Endothelial cell of umbilical vein (primary cell): ENCODE measurements at regions not wholly inside any gene's neighbourhood (a gene's known extent, or its start where the extent isn't known, plus 50 kb on each side); places are given as distances from the start of the nearest gene placed in this dataset.

Source experiments
- CTCF ChIP-seq, 2 donors: IDR thresholded peaks; 1 replicate in 1 of 2; 2 replicates in 1 of 2; pipeline ENCODE4 v1.5.1; 2011; ENCODE audit warnings: low read length in 2 of 2, mild to moderate bottlenecking in 2 of 2, moderate library complexity in 2 of 2, control low read depth in 1 of 2, inconsistent platforms in 1 of 2, low read depth in 1 of 2; ENCODE audit not compliant: insufficient read depth in 1 of 2; ENCODE audit errors: extremely low read depth in 1 of 2
- EZH2 ChIP-seq: IDR thresholded peaks from 2 replicates; pipeline ENCODE4 v1.6.1; 2012; ENCODE audit warnings: borderline replicate concordance, low read depth, mild to moderate bottlenecking, moderate library complexity, low read length, inconsistent platforms; ENCODE audit not compliant: severe bottlenecking
- FOS ChIP-seq: IDR thresholded peaks from 2 replicates; pipeline ENCODE4 v1.6.1; 2011; ENCODE audit warnings: mild to moderate bottlenecking, low read length, moderate library complexity, borderline replicate concordance; ENCODE audit not compliant: insufficient read depth
- JUN ChIP-seq: IDR thresholded peaks from 2 replicates; pipeline ENCODE4 v1.6.1; 2011; ENCODE audit warnings: borderline replicate concordance, low read depth; ENCODE audit not compliant: insufficient read length, insufficient read depth
- MYC ChIP-seq: IDR thresholded peaks from one replicate; pipeline ENCODE4 v1.6.1; 2011; ENCODE audit warnings: mild to moderate bottlenecking, low read depth, low read length
- POLR2A ChIP-seq: IDR thresholded peaks from 2 replicates; pipeline ENCODE4 v1.6.1; 2012; ENCODE audit warnings: low read depth, mild to moderate bottlenecking, control low read depth, low read length
- POLR2AphosphoS5 ChIP-seq: IDR thresholded peaks from 2 replicates; pipeline ENCODE4 v1.6.1; 2012; ENCODE audit warnings: low read depth, mild to moderate bottlenecking, control low read depth, low read length, moderate library complexity; ENCODE audit not compliant: insufficient read depth
- TF ChIP-seq, protein P1 (sequence below): IDR thresholded peaks from 2 replicates; pipeline ENCODE4 v1.6.1; 2011; ENCODE audit not compliant: insufficient read depth, insufficient read length

DNA sequence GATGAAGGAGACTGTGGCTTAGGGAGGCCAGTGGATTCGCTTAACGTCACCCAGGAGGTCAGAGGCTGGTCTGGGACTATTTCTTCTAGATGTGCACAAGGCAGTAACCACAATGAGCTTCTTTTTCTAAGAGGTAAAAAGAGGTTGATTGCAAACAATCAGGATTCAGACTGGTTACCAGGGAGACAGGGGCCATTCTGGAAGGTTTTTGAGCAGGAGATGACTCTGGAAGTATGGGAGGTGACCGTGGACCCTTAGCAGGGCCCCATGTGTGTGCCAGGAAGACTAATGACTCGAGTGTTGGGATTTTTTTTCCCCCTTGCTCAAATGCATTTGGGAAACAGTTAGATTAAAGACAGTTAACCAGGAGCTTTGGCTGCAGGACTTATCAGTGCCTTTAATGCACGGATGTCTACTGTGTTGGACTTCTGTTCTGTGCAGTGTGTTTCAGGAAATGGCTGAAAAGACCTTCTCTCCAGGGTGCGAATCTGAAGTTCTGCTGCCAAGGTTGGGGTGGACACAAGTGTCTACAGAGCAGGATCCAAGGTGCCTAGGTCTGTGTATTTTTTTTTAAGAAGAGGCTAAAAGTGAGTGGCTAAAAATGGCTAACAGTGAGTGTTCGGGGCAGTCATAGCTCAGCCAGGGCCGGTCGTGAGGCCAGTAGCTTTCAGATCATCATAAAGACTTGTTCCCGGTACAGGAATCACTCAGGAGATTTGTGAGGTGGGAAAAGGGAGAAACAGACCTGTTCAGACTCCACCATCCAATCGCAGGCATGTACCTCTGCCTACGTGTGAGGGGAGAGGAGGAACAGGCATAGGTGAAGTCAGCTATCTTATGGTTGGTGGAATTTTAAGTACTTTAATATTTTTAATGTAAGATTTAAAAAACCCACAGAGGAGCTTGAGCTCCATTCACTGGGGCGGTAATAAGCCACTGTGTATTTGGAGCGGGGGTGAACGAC is 82.3 kb upstream of the CIBAR2 start:
- TF ChIP-seq CTCF (IDR thresholded peaks at IDR 0.05; ENCODE audit: extremely low read depth in 1 of 2, insufficient read depth in 1 of 2, low read depth in 1 of 2, low read length in 2 of 2) (no peak), POLR2AphosphoS5 (no peak), POLR2A (no peak), EZH2 (no peak), MYC (no peak), FOS (no peak), JUN (no peak)
- TF ChIP-seq, protein P1, sequence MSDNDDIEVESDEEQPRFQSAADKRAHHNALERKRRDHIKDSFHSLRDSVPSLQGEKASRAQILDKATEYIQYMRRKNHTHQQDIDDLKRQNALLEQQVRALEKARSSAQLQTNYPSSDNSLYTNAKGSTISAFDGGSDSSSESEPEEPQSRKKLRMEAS = no peak
